HG03066 (cell line): ENCODE measurements at regions not wholly inside any gene's neighbourhood (a gene's known extent, or its start where the extent isn't known, plus 50 kb on each side); places are given as distances from the start of the nearest gene placed in this dataset.
A peak's percentile ranks its signal among the peaks of the same experiment; 100 is the strongest.
"Not testable (repeated sequence)": the region's sequence is repeated elsewhere in the genome, so short reads cannot be mapped to it uniquely, and the experiment has no call there.

ENCODE experiments used
- ATAC-seq: cut with Tn5 transposase; IDR thresholded peaks from one replicate; pipeline ENCODE4 v1.9.1; 2021; ENCODE audit warnings: low read depth; ENCODE audit not compliant: unreplicated experiment

GRCh38 chr14:38044710-38045109, 163.0 kb upstream of the SSTR1 start:
- no peak for ATAC-seq

- ATAC-seq: no peak
Measured at GRCh38 chr14:38045461-38045860, 162.2 kb upstream of the SSTR1 start.

- no peak for ATAC-seq
Measured at GRCh38 chr14:38046160-38046559, 161.5 kb upstream of the SSTR1 start.

GRCh38 chr14:38047195-38047902, 160.4 kb upstream of the SSTR1 start:
- ATAC-seq: no peak

- ATAC-seq: no peak
Measured at GRCh38 chr14:38053666-38054065, 154.0 kb upstream of the SSTR1 start.

- no peak for ATAC-seq
Measured at GRCh38 chr14:38056270-38056669, 151.4 kb upstream of the SSTR1 start.

GRCh38 chr14:38062223-38062622, 145.5 kb upstream of the SSTR1 start:
- ATAC-seq: not testable (repeated sequence)

GRCh38 chr14:38063711-38064320, 143.9 kb upstream of the SSTR1 start:
- ATAC-seq: no peak

- ATAC-seq: peak; percentile 72
Measured at GRCh38 chr14:38065106-38065762, 142.5 kb upstream of the SSTR1 start.

GRCh38 chr14:38070061-38070588, 137.6 kb upstream of the SSTR1 start:
- no peak for ATAC-seq

- ATAC-seq: no peak
Measured at GRCh38 chr14:38073641-38074040, 134.1 kb upstream of the SSTR1 start.

- no peak for ATAC-seq
Measured at GRCh38 chr14:38074081-38074480, 133.6 kb upstream of the SSTR1 start.

- ATAC-seq: no peak
Measured at GRCh38 chr14:38074754-38075153, 132.9 kb upstream of the SSTR1 start.

- peak; percentile 36 for ATAC-seq
Measured at GRCh38 chr14:38078393-38078792, 129.3 kb upstream of the SSTR1 start.

- ATAC-seq: peak; percentile 87
Measured at GRCh38 chr14:38079268-38079667, 128.4 kb upstream of the SSTR1 start.

- ATAC-seq: no peak
Measured at GRCh38 chr14:38079886-38080285, 127.8 kb upstream of the SSTR1 start.

GRCh38 chr14:38080696-38081095, 127.0 kb upstream of the SSTR1 start:
- ATAC-seq: no peak

- no peak for ATAC-seq
Measured at GRCh38 chr14:38083039-38083438, 124.7 kb upstream of the SSTR1 start.

- no peak for ATAC-seq
Measured at GRCh38 chr14:38089123-38089522, 118.6 kb upstream of the SSTR1 start.

GRCh38 chr14:38090506-38090905, 117.2 kb upstream of the SSTR1 start:
- peak; percentile 54 for ATAC-seq

- no peak for ATAC-seq
Measured at GRCh38 chr14:38098074-38098836, 109.4 kb upstream of the SSTR1 start.
